Gastrocnemius medialis (tissue), 4 donors: ENCODE measurements at regions not wholly inside any gene's neighbourhood (a gene's known extent, or its start where the extent isn't known, plus 50 kb on each side); places are given as distances from the start of the nearest gene placed in this dataset.
A peak's percentile ranks its signal among the peaks of the same experiment; 100 is the strongest.

Experiments used
- ATAC-seq, 2 donors: fragments of 150-250 bp; one replicate each; pipeline ENCODE4 v1.9.1; 2016
- DNase-seq, 2 donors: peaks; one replicate each; pipeline ENCODE4 v3.0.0-alpha.2; 2019
- H3K27ac ChIP-seq, 4 donors: fragments of 200-600 bp; sonication (generic); 1 replicate in 1 of 4; 2 replicates in 3 of 4; pipeline ENCODE4 v1.5.1; 2016 to 2018; ENCODE audit warnings: mild to moderate bottlenecking in 2 of 4, moderate library complexity in 1 of 4
- H3K27me3 ChIP-seq, 3 donors: fragments of 200-600 bp; sonication (generic) in 2 of 3; 1 replicate in 1 of 3; 2 replicates in 2 of 3; pipeline versions ENCODE4 v1.5.1 to v1.6.0; 2016 to 2019; ENCODE audit warnings: mild to moderate bottlenecking in 1 of 3, moderate library complexity in 1 of 3
- H3K36me3 ChIP-seq, 2 donors: fragments of 200-600 bp; sonication (generic) in 1 of 2; one replicate each; pipeline ENCODE4 v1.5.1; 2017 to 2018
- H3K4me1 ChIP-seq, 2 donors: fragments of 200-600 bp; sonication (generic) in 1 of 2; one replicate each; pipeline ENCODE4 v1.5.1; 2016 to 2017; ENCODE audit warnings: mild to moderate bottlenecking in 2 of 2
- H3K4me3 ChIP-seq, 4 donors: fragments of 200-600 bp; sonication (generic) in 3 of 4; 1 replicate in 1 of 4; 2 replicates in 3 of 4; pipeline ENCODE4 v1.5.1; 2016 to 2019; ENCODE audit warnings: mild to moderate bottlenecking in 2 of 4
- H3K9me3 ChIP-seq, 3 donors: fragments of 200-600 bp; sonication (generic) in 2 of 3; 1 replicate in 1 of 3; 2 replicates in 2 of 3; pipeline ENCODE4 v1.5.1; 2016 to 2019
- CTCF ChIP-seq, 5 experiments: fragments of 450-650 bp in 3 of 5; fragments of 200-600 bp in 2 of 5; sonication (generic) in 2 of 5; IDR thresholded peaks in 4 of 5; conservative IDR thresholded peaks in 1 of 5; 1 replicate in 4 of 5; 2 replicates in 1 of 5; pipeline ENCODE4 v1.5.1; 2016 to 2019; ENCODE audit warnings: antibody characterized with exemption in 5 of 5, mild to moderate bottlenecking in 3 of 5, moderate library complexity in 3 of 5
- POLR2A ChIP-seq, 2 donors: fragments of 450-650 bp; IDR thresholded peaks; one replicate each; pipeline ENCODE4 v1.6.1; 2017; ENCODE audit warnings: antibody characterized with exemption in 2 of 2, mild to moderate bottlenecking in 2 of 2, moderate library complexity in 2 of 2
- in situ Hi-C, 4 donors: fragments of 200-750 bp; cut with MboI; loops; one replicate each; pipeline versions ENCODE4 v1.15.0 to v1.8.0; 2017; ENCODE audit warnings: low sequenced_read_pairs in 4 of 4
- intact Hi-C: fragments of 100-400 bp; cut with DNase I; formaldehyde crosslinking; loops from one replicate; pipeline ENCODE4 v1.15.1; 2023; ENCODE audit warnings: low total_unique reads

GRCh38 chr3:189446959-189447560 lies 184.1 kb upstream of the TP63 start:
- TF ChIP-seq CTCF (IDR thresholded peaks at IDR 0.05 in 4 of 5, conservative IDR thresholded peaks at IDR 0.05 in 1 of 5) (no peak), POLR2A (IDR thresholded peaks at IDR 0.05) (no peak)
- no peaks in the 10 kb centered on the region for H3K36me3 ChIP-seq
- ATAC-seq (no peak), DNase-seq (no peak)
- no peaks in the 10 kb centered on the region for H3K4me1 ChIP-seq
- no peaks in the 10 kb centered on the region for H3K9me3 ChIP-seq
- H3K27me3 ChIP-seq = no peaks in the 10 kb centered on the region
- H3K27ac ChIP-seq = no peak overlapping the region
- H3K4me3 ChIP-seq = no peak overlapping the region
- intact Hi-C loops = no loop called here
- in situ Hi-C loops = no loop called here

- H3K4me1 ChIP-seq = no peaks in the 10 kb centered on the region
- H3K27ac ChIP-seq = no peak overlapping the region
- no peaks in the 10 kb centered on the region for H3K36me3 ChIP-seq
- in situ Hi-C loops = no loop called here
- H3K4me3 ChIP-seq = no peak overlapping the region
- no peak for TF ChIP-seq POLR2A (IDR thresholded peaks at IDR 0.05)
- TF ChIP-seq CTCF (IDR thresholded peaks at IDR 0.05 in 4 of 5, conservative IDR thresholded peaks at IDR 0.05 in 1 of 5) = no peak
- no peak for ATAC-seq
- no peaks in the 10 kb centered on the region for H3K9me3 ChIP-seq
- intact Hi-C loops = no loop called here
- H3K27me3 ChIP-seq = no peaks in the 10 kb centered on the region
- no peak for DNase-seq
Observed at GRCh38 chr3:189449084-189449483, 182.1 kb upstream of the TP63 start.

- no peak for TF ChIP-seq CTCF (IDR thresholded peaks at IDR 0.05 in 4 of 5, conservative IDR thresholded peaks at IDR 0.05 in 1 of 5)
- TF ChIP-seq POLR2A (IDR thresholded peaks at IDR 0.05) = no peak
- Histone ChIP-seq H3K9me3 (no peaks in the 10 kb centered on the region), H3K4me3 (no peak overlapping the region), H3K27me3 (no peaks in the 10 kb centered on the region), H3K4me1 (peaks cover 4 to 15% of the 10 kb centered on the region in 2 donors), H3K36me3 (no peaks in the 10 kb centered on the region), H3K27ac (peak overlapping the region in 2 of 4 donors; percentile 16 to 60)
- in situ Hi-C loops (no loop called here), intact Hi-C loops (no loop called here)
- peak; percentile 71 to 74 for DNase-seq
- peak; percentile 70 to 74 for ATAC-seq
Observed at GRCh38 chr3:189455009-189455408, 176.2 kb upstream of the TP63 start.

GRCh38 chr3:189455641-189456417 lies 175.4 kb upstream of the TP63 start:
- ATAC-seq = peak in 1 of 2 donors; percentile 3

More at GRCh38 chr3:189455641-189456417, 175.4 kb upstream of the TP63 start:
- Histone ChIP-seq H3K27me3 (no peaks in the 10 kb centered on the region), H3K9me3 (no peaks in the 10 kb centered on the region), H3K4me1 (peaks cover 4 to 15% of the 10 kb centered on the region in 2 donors), H3K27ac (peak overlapping the region in 1 of 4 donors; percentile 40), H3K4me3 (no peak overlapping the region), H3K36me3 (no peaks in the 10 kb centered on the region)
- no peak for TF ChIP-seq POLR2A (IDR thresholded peaks at IDR 0.05)
- TF ChIP-seq CTCF (IDR thresholded peaks at IDR 0.05 in 4 of 5, conservative IDR thresholded peaks at IDR 0.05 in 1 of 5) = no peak
- no peak for DNase-seq
- intact Hi-C loops = no loop called here
- in situ Hi-C loops = no loop called here
